A673 (cell line): ENCODE measurements at regions not wholly inside any gene's neighbourhood (a gene's known extent, or its start where the extent isn't known, plus 50 kb on each side); places are given as distances from the start of the nearest gene placed in this dataset.
A peak's percentile ranks its signal among the peaks of the same experiment; 100 is the strongest.

Source experiments
- BruUV-seq: library from RNA; stranded (reverse); fragments of 400-500 nt; replicated peaks from 2 replicates; lab custom pipeline; 2021; lab: Mats Ljungman, UMichigan
- CTCF ChIA-PET: fragments of 300-600 bp; sonication (Branson Sonifier 250); formaldehyde crosslinking; loops from one replicate; lab custom pipeline; 2022; ENCODE audit warnings: antibody characterized with exemption; lab: Charles Lee
- POLR2A ChIA-PET: fragments of 300-600 bp; sonication (Branson Sonifier 250); formaldehyde crosslinking; loops from one replicate; lab custom pipeline; 2022; ENCODE audit warnings: antibody characterized with exemption; ENCODE audit not compliant: low non-redundant PET; lab: Charles Lee
- DNase-seq: peaks from one replicate; pipeline ENCODE4 v3.0.0-alpha.2; 2015; ENCODE audit warnings: low spot score
- H3K27ac ChIP-seq: fragments of 200-600 bp; sonication (generic); 2 replicates; pipeline ENCODE4 v1.5.1; 2016; ENCODE audit warnings: mixed run types, low read depth, mild to moderate bottlenecking, mixed read lengths, antibody characterized with exemption, low read length; ENCODE audit not compliant: poor library complexity, severe bottlenecking
- H3K27me3 ChIP-seq: fragments of 200-600 bp; sonication (generic); replicated peaks from 2 replicates; pipeline ENCODE4 v1.6.1; 2017; ENCODE audit warnings: mixed run types, low read depth, mild to moderate bottlenecking, mixed read lengths, antibody characterized with exemption, low read length; ENCODE audit not compliant: insufficient read depth, poor library complexity
- H3K36me3 ChIP-seq: fragments of 200-600 bp; sonication (generic); 2 replicates; pipeline ENCODE4 v1.6.1; 2016; ENCODE audit warnings: mixed run types, mild to moderate bottlenecking, mixed read lengths, antibody characterized with exemption, low read length; ENCODE audit not compliant: insufficient read depth, poor library complexity, severe bottlenecking
- H3K4me1 ChIP-seq: fragments of 200-600 bp; sonication (generic); 2 replicates; pipeline ENCODE4 v1.6.1; 2017; ENCODE audit warnings: mixed run types, mild to moderate bottlenecking, mixed read lengths, antibody characterized with exemption, low read length; ENCODE audit not compliant: insufficient read depth, poor library complexity, severe bottlenecking
- H3K4me3 ChIP-seq: fragments of 200-600 bp; sonication (generic); 2 replicates; pipeline ENCODE4 v1.5.1; 2016; ENCODE audit warnings: low read depth, mixed run types, mild to moderate bottlenecking, mixed read lengths, low read length; ENCODE audit not compliant: poor library complexity, severe bottlenecking
- H3K9me3 ChIP-seq: fragments of 200-600 bp; sonication (generic); 2 replicates; pipeline ENCODE4 v1.6.1; 2016; ENCODE audit warnings: mixed run types, low read depth, mild to moderate bottlenecking, mixed read lengths, antibody characterized with exemption, low read length; ENCODE audit not compliant: poor library complexity, severe bottlenecking
- EZH2 ChIP-seq: fragments of 200-600 bp; sonication (generic); IDR thresholded peaks from 2 replicates; pipeline ENCODE4 v1.6.1; 2017; ENCODE audit warnings: borderline replicate concordance, low read depth, mild to moderate bottlenecking, mixed read lengths, antibody characterized with exemption, low read length; ENCODE audit not compliant: poor library complexity, severe bottlenecking
- intact Hi-C: fragments of 100-400 bp; cut with micrococcal nuclease; formaldehyde crosslinking; loops from one replicate; pipeline ENCODE4 v1.10.0; 2022; ENCODE audit not compliant: unreplicated experiment
- TF ChIP-seq, protein P1 (sequence below): fragments of 300-800, 200-600 bp; sonication (generic); conservative IDR thresholded peaks from 2 replicates; pipeline ENCODE4 v1.5.1; 2017; ENCODE audit warnings: low read depth, mild to moderate bottlenecking, antibody characterized with exemption, low read length, moderate library complexity, mixed read lengths

DNA sequence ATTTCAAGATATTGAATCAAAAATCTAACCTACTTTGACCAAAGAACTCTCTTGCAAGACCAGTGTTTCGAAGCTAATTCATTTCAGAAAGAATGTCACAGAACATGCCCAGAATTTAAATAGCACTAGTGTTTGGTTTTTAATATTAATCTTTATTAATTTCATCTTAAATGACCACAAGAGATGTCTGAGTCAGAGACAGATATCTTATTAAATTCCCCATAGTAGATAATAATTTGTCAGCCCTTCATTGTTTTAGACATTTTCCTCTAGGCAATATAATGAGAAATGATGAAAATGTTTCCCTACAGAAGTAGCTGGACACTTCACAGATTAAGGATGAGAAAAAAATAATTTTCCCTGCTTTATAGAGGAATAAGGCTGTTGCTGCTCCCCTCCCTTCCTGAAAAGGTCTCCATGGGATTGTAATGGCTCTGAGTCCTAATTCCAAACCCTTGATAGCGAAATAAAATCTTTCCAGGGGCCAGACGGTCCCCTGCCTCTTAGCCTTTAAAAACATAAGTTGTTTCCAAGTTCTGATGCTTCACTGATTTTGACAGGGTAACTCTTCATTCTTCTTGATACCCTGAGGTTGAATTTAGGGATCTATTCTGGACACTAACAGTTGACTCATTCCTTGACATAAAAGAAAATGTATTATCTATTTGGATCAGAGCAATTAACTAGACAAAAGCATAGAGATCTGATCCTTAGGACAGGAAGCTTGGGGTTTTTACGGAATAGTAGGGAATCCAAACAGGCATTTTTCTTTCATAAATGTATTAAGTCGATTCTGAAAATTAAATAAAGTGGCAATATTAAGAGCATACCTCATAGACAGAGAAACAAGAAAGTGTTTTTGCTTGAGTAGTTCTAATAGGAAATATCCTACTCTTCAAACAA is 820.8 kb downstream of the BRINP3 start:
- no peak overlapping the region for H3K27ac ChIP-seq
- peak; percentile 33 for DNase-seq
- no TSS peak for BruUV-seq
- ChIA-PET CTCF (no interaction called here), POLR2A (no interaction called here)
- no peaks in the 10 kb centered on the region for H3K9me3 ChIP-seq
- H3K36me3 ChIP-seq: no peaks in the 10 kb centered on the region
- H3K27me3 ChIP-seq: no peaks in the 10 kb centered on the region
- intact Hi-C loops: loop anchor here (5.0 kb wide), 1 partner anchor 225 kb away; no protein-coding TSS in a partner anchor
- TF ChIP-seq, protein P1, sequence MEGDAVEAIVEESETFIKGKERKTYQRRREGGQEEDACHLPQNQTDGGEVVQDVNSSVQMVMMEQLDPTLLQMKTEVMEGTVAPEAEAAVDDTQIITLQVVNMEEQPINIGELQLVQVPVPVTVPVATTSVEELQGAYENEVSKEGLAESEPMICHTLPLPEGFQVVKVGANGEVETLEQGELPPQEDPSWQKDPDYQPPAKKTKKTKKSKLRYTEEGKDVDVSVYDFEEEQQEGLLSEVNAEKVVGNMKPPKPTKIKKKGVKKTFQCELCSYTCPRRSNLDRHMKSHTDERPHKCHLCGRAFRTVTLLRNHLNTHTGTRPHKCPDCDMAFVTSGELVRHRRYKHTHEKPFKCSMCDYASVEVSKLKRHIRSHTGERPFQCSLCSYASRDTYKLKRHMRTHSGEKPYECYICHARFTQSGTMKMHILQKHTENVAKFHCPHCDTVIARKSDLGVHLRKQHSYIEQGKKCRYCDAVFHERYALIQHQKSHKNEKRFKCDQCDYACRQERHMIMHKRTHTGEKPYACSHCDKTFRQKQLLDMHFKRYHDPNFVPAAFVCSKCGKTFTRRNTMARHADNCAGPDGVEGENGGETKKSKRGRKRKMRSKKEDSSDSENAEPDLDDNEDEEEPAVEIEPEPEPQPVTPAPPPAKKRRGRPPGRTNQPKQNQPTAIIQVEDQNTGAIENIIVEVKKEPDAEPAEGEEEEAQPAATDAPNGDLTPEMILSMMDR: no peak
- TF ChIP-seq EZH2: no peak
- H3K4me1 ChIP-seq: peaks cover 23% of the 10 kb centered on the region
- no peak overlapping the region for H3K4me3 ChIP-seq

DNA sequence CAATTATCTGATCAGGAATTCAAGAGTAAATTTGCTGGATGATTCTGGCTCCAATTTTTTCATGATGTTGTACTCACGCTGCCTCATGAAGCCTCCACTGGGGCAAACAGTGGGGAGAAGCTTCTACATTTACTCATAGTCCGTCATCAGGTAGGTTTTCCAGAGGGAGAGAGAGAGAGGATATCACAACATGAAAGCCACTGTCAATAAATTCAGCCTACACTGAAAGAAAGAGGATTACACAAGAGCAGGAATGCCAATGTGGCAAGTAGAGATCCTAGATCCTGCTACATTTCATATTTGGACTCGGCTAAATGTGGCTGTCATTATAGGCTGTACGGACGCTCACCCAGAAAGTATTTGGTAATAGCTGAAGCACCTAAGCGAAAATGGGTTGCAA is 819.9 kb downstream of the BRINP3 start:
- intact Hi-C loops: loop anchor here (5.0 kb wide), 1 partner anchor 225 kb away; no protein-coding TSS in a partner anchor
- no peaks in the 10 kb centered on the region for H3K9me3 ChIP-seq

DNA sequence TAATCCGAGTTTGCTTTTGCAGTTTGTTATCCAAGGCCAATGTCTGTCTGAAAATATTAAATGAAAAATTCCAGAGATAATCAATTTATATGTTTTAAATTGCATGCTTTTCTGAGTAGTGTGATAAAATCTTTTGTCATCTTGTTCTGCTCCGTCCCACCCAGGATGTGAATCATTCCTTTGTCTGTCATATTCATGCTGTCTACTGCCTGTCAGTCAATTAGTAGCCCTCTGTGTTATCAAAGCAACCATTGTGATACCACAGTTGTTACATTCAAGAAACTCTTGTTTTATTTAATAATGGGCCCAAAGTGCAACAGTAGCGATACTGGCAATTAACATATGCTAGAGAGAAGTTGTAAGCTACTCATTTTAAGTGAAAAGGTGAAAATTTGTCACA is 819.3 kb downstream of the BRINP3 start:
- H3K4me3 ChIP-seq: no peak overlapping the region
- H3K9me3 ChIP-seq: no peaks in the 10 kb centered on the region
- H3K4me1 ChIP-seq: peaks cover 23% of the 10 kb centered on the region
- no peak overlapping the region for H3K27ac ChIP-seq
- DNase-seq: peak; percentile 58
- intact Hi-C loops: loop anchor here (5.0 kb wide), 1 partner anchor 226 kb away; no protein-coding TSS in a partner anchor
- H3K36me3 ChIP-seq: no peaks in the 10 kb centered on the region
- no TSS peak for BruUV-seq
- no peak for TF ChIP-seq EZH2
- TF ChIP-seq, protein P1: no peak
- CTCF ChIA-PET: no interaction called here
- POLR2A ChIA-PET: interaction anchor here (0.6 kb wide), 1 partner anchor 201 kb away, joined by 3 read pairs; no protein-coding TSS in a partner anchor
- H3K27me3 ChIP-seq: no peaks in the 10 kb centered on the region

More for the DNA sequence above, 819.9 kb downstream of the BRINP3 start:
- peak; percentile 39 for DNase-seq
- H3K27ac ChIP-seq: no peak overlapping the region
- no peak overlapping the region for H3K4me3 ChIP-seq
- POLR2A ChIA-PET: no interaction called here
- BruUV-seq: no TSS peak
- CTCF ChIA-PET: no interaction called here
- no peaks in the 10 kb centered on the region for H3K27me3 ChIP-seq
- peaks cover 23% of the 10 kb centered on the region for H3K4me1 ChIP-seq
- no peaks in the 10 kb centered on the region for H3K36me3 ChIP-seq
- TF ChIP-seq, protein P1: no peak
